ENCODE measurements at regions not wholly inside any gene's neighbourhood (a gene's known extent, or its start where the extent isn't known, plus 50 kb on each side); places are given as distances from the start of the nearest gene placed in this dataset.

DNA sequence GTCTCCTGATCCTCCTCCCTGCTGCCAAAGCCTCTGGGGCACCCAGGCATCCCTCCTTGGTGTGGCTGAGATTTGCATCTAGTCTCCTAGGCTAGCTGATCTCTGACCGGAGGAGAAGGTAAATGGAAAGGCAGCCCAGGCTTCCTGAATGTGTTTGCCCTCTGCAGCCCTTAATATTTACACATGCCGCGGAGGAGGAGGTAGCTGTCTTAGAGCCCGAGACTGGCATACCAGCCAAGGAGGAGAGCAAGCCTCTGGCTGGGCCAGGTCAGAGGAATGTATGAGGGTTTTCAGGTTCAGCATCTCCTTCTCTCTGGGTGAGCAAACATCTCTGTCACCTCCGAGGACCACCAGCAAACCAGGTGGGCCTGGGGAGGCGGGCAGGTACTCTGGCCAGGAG, 86.0 kb upstream of the GRIK3 start:
- TF ChIP-seq ZNF324 (tag by site-specific recombination; IDR thresholded peaks at IDR 0.05) (no peak), ZNF670 (tag by site-specific recombination; IDR thresholded peaks at IDR 0.05; ENCODE audit: low read depth) (no peak), ZNF558 (tag by site-specific recombination; IDR thresholded peaks at IDR 0.05) (no peak), KLF7 (tag by site-specific recombination; IDR thresholded peaks at IDR 0.05; ENCODE audit: borderline replicate concordance) (no peak), ZNF549 (tag by site-specific recombination; IDR thresholded peaks at IDR 0.05) (no peak), KLF8 (tag by site-specific recombination; IDR thresholded peaks at IDR 0.05) (no peak), REPIN1 (tag by site-specific recombination; IDR thresholded peaks at IDR 0.05; ENCODE audit: low read depth) (no peak), ZNF791 (tag by site-specific recombination; IDR thresholded peaks at IDR 0.05) (no peak), ZNF629 (tag by site-specific recombination; IDR thresholded peaks at IDR 0.05) (no peak), ZNF274 (IDR thresholded peaks at IDR 0.05; ENCODE audit: low read length) (no peak), ZNF274 (tag by site-specific recombination; IDR thresholded peaks at IDR 0.05; ENCODE audit: borderline replicate concordance) (no peak), ZNF350 (tag by site-specific recombination; IDR thresholded peaks at IDR 0.05) (no peak)
- TF ChIP-seq, protein P1, sequence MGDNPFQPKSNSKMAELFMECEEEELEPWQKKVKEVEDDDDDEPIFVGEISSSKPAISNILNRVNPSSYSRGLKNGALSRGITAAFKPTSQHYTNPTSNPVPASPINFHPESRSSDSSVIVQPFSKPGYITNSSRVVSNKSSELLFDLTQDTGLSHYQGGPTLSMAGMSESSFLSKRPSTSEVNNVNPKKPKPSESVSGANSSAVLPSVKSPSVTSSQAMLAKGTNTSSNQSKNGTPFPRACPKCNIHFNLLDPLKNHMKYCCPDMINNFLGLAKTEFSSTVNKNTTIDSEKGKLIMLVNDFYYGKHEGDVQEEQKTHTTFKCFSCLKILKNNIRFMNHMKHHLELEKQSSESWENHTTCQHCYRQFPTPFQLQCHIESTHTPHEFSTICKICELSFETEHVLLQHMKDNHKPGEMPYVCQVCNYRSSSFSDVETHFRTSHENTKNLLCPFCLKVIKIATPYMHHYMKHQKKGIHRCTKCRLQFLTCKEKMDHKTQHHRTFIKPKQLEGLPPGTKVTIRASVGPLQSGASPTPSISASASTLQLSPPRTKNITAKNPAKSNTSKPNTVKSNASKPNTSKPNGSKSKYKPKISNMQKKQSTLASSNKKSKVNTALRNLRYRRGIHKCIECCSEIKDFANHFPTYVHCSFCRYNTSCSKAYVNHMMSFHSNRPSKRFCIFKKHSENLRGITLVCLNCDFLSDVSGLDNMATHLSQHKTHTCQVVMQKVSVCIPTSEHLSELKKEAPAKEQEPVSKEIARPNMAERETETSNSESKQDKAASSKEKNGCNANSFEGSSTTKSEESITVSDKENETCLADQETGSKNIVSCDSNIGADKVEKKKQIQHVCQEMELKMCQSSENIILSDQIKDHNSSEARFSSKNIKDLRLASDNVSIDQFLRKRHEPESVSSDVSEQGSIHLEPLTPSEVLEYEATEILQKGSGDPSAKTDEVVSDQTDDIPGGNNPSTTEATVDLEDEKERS (tag by site-specific recombination; IDR thresholded peaks at IDR 0.05), result no peak
- TF ChIP-seq, protein P2, sequence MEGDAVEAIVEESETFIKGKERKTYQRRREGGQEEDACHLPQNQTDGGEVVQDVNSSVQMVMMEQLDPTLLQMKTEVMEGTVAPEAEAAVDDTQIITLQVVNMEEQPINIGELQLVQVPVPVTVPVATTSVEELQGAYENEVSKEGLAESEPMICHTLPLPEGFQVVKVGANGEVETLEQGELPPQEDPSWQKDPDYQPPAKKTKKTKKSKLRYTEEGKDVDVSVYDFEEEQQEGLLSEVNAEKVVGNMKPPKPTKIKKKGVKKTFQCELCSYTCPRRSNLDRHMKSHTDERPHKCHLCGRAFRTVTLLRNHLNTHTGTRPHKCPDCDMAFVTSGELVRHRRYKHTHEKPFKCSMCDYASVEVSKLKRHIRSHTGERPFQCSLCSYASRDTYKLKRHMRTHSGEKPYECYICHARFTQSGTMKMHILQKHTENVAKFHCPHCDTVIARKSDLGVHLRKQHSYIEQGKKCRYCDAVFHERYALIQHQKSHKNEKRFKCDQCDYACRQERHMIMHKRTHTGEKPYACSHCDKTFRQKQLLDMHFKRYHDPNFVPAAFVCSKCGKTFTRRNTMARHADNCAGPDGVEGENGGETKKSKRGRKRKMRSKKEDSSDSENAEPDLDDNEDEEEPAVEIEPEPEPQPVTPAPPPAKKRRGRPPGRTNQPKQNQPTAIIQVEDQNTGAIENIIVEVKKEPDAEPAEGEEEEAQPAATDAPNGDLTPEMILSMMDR (tag by site-specific recombination; IDR thresholded peaks at IDR 0.05), result no peak
- TF ChIP-seq, protein P3, sequence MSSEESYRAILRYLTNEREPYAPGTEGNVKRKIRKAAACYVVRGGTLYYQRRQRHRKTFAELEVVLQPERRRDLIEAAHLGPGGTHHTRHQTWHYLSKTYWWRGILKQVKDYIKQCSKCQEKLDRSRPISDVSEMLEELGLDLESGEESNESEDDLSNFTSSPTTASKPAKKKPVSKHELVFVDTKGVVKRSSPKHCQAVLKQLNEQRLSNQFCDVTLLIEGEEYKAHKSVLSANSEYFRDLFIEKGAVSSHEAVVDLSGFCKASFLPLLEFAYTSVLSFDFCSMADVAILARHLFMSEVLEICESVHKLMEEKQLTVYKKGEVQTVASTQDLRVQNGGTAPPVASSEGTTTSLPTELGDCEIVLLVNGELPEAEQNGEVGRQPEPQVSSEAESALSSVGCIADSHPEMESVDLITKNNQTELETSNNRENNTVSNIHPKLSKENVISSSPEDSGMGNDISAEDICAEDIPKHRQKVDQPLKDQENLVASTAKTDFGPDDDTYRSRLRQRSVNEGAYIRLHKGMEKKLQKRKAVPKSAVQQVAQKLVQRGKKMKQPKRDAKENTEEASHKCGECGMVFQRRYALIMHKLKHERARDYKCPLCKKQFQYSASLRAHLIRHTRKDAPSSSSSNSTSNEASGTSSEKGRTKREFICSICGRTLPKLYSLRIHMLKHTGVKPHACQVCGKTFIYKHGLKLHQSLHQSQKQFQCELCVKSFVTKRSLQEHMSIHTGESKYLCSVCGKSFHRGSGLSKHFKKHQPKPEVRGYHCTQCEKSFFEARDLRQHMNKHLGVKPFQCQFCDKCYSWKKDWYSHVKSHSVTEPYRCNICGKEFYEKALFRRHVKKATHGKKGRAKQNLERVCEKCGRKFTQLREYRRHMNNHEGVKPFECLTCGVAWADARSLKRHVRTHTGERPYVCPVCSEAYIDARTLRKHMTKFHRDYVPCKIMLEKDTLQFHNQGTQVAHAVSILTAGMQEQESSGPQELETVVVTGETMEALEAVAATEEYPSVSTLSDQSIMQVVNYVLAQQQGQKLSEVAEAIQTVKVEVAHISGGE (tag by site-specific recombination; conservative IDR thresholded peaks at IDR 0.05; ENCODE audit: low read depth), result no peak

Measured in HEK293 (cell line).